HepG2 (cell line): ENCODE measurements at regions not wholly inside any gene's neighbourhood (a gene's known extent, or its start where the extent isn't known, plus 50 kb on each side); places are given as distances from the start of the nearest gene placed in this dataset.

ENCODE experiments used
- ATAC-seq: fragments of 200-7000 bp; cut with Tn5 transposase; 3 replicates; pipeline ENCODE4 v1.9.1; 2020; ENCODE audit warnings: mild to moderate bottlenecking, moderate library complexity
- BruUV-seq: library from RNA; stranded (reverse); fragments of 400-500 nt; replicated peaks from 2 replicates; lab custom pipeline; 2021; lab: Mats Ljungman, UMichigan
- CTCF ChIA-PET: fragments of 300-600 bp; formaldehyde crosslinking; extraction: SDS; loops from one replicate; lab custom pipeline; 2021; ENCODE audit warnings: low total read pairs, inconsistent platforms, low intra/inter-chr PET ratio; lab: Yijun Ruan, JAX
- POLR2A ChIA-PET: fragments of 350-600 bp; sonication (Branson Sonifier 250); formaldehyde crosslinking; loops from one replicate; lab custom pipeline; 2020; ENCODE audit warnings: antibody characterized with exemption, inconsistent platforms; lab: Yijun Ruan, JAX
- DNase-seq: peaks from one replicate; pipeline ENCODE4 v3.0.0-alpha.2; 2015; ENCODE audit warnings: low spot score
- FAIRE-seq: peaks from 3 replicates; lab custom pipeline; 2011; peaks lifted over from hg19 to GRCh38; lab: Jason Lieb, UNC
- H2AFZ ChIP-seq: one replicate; pipeline ENCODE4 v1.6.1; 2011; ENCODE audit warnings: low read length, inconsistent platforms
- H3K27ac ChIP-seq: fragments of 300-600 bp; 3 replicates; pipeline ENCODE4 v1.8.0; 2011; ENCODE audit warnings: mixed run types, mild to moderate bottlenecking, mixed read lengths, low read length, inconsistent platforms; ENCODE audit not compliant: insufficient read depth; ENCODE audit errors: extremely low read length
- H3K27me3 ChIP-seq, 2 experiments: fragments of 200-600 bp in 1 of 2; 2 replicates in 1 of 2; 3 replicates in 1 of 2; pipeline versions ENCODE4 v1.6.0 to v1.8.0; 2011; ENCODE audit warnings: low read length in 2 of 2, mild to moderate bottlenecking in 2 of 2, moderate library complexity in 2 of 2, inconsistent platforms in 1 of 2; ENCODE audit not compliant: insufficient read depth in 2 of 2, control insufficient read depth in 1 of 2
- H3K36me3 ChIP-seq, 2 experiments: fragments of 200-600 bp in 1 of 2; replicated peaks in 1 of 2; 2 replicates in 1 of 2; 3 replicates in 1 of 2; pipeline versions ENCODE4 v1.5.1 to v1.8.0; 2011; ENCODE audit warnings: low read length in 2 of 2, inconsistent platforms in 1 of 2; ENCODE audit not compliant: insufficient read depth in 2 of 2, control insufficient read depth in 1 of 2
- H3K4me1 ChIP-seq: 2 replicates; pipeline ENCODE4 v1.5.1; 2012; ENCODE audit warnings: low read length, inconsistent platforms; ENCODE audit not compliant: insufficient read depth
- H3K4me2 ChIP-seq: 2 replicates; pipeline ENCODE4 v1.6.0; 2011; ENCODE audit warnings: low read depth, low read length, inconsistent platforms
- H3K4me3 ChIP-seq, 3 experiments: fragments of 200-600 bp in 1 of 3; sonication (generic), shearing (Covaris generic) in 1 of 3; replicated peaks in 1 of 3; 2 replicates each; pipeline ENCODE4 v1.5.1; 2011 to 2016; ENCODE audit warnings: low read length in 3 of 3, inconsistent platforms in 2 of 3, low read depth in 2 of 3, mild to moderate bottlenecking in 2 of 3, control low read depth in 1 of 3, mixed read lengths in 1 of 3; ENCODE audit not compliant: insufficient read depth in 1 of 3
- H3K79me2 ChIP-seq: one replicate; pipeline ENCODE4 v1.6.1; 2011; ENCODE audit warnings: low read length, inconsistent platforms; ENCODE audit not compliant: insufficient read depth
- H3K9ac ChIP-seq: 2 replicates; pipeline ENCODE4 v1.6.0; 2011; ENCODE audit warnings: mild to moderate bottlenecking, low read depth, low read length, inconsistent platforms; ENCODE audit not compliant: insufficient read depth
- H3K9me3 ChIP-seq: 2 replicates; pipeline ENCODE4 v1.5.1; 2012; ENCODE audit warnings: mild to moderate bottlenecking, low read length
- H4K20me1 ChIP-seq: 2 replicates; pipeline ENCODE4 v1.6.0; 2011; ENCODE audit warnings: inconsistent platforms, mild to moderate bottlenecking, low read length, moderate library complexity; ENCODE audit not compliant: insufficient read depth
- ESRRA ChIP-seq: sonication (generic); formaldehyde crosslinking; IDR thresholded peaks from 2 replicates; pipeline ENCODE4 v1.5.1; 2020; ENCODE audit warnings: mild to moderate bottlenecking, low read depth, missing genetic modification reagents
- HNRNPH1 ChIP-seq: fragments of 200-400 bp; formaldehyde crosslinking; optimal IDR thresholded peaks from 2 replicates; pipeline ENCODE3; 2017; ENCODE audit warnings: mild to moderate bottlenecking, low read depth, low read length
- KAT2B ChIP-seq: fragments of 150-350 bp; IDR thresholded peaks from 2 replicates; pipeline ENCODE4 v1.6.1; 2014; ENCODE audit warnings: low read depth, low read length, borderline replicate concordance
- TRAFD1 ChIP-seq: sonication (generic); formaldehyde crosslinking; IDR thresholded peaks from 2 replicates; pipeline ENCODE4 v1.5.1; 2020; ENCODE audit warnings: missing genetic modification reagents, mild to moderate bottlenecking, borderline replicate concordance
- ZNF20 ChIP-seq: sonication (generic); formaldehyde crosslinking; IDR thresholded peaks from 2 replicates; pipeline ENCODE4 v1.4.0; 2020; ENCODE audit warnings: mild to moderate bottlenecking, moderate library complexity, missing genetic modification reagents
- ZNF281 ChIP-seq: sonication (generic); formaldehyde crosslinking; IDR thresholded peaks from 2 replicates; pipeline ENCODE4 v1.4.0; 2020; ENCODE audit warnings: missing genetic modification reagents, borderline replicate concordance
- ZNF446 ChIP-seq: sonication (generic); formaldehyde crosslinking; IDR thresholded peaks from 2 replicates; pipeline ENCODE4 v1.5.0; 2020; ENCODE audit warnings: mild to moderate bottlenecking, missing genetic modification reagents
- ZNF644 ChIP-seq: IDR thresholded peaks from 2 replicates; pipeline ENCODE4 v1.6.1; 2016; ENCODE audit warnings: low read depth
- WGBS: methylation state at CpG from one replicate; pipeline ENCODE4 v1.1.6; 2017; ENCODE audit warnings: low lambda C conversion rate; 5-methylcytosine and 5-hydroxymethylcytosine counted together
- in situ Hi-C: cut with HindIII; loops from 2 replicates; pipeline ENCODE4 v1.10.0; 2017; ENCODE audit warnings: low pct_unique_long_range_greater_than_20kb; ENCODE audit not compliant: extremely low pct_ligation_motif_present
- intact Hi-C: fragments of 100-400 bp; cut with micrococcal nuclease; formaldehyde crosslinking; loops from one replicate; pipeline ENCODE4 v1.10.0; 2022; ENCODE audit not compliant: unreplicated experiment

GRCh38 chr3:86788371-86788770 lies 202.6 kb downstream of the VGLL3 start:
- ChIA-PET CTCF (no interaction called here), POLR2A (no interaction called here)
- FAIRE-seq (no peak), ATAC-seq (no peak), DNase-seq (no peak)
- no TSS peak for BruUV-seq
- 0% methylated on average over 2 of the region's 2 CpGs for WGBS
- TF ChIP-seq HNRNPH1 (no peak), TRAFD1 (no peak), KAT2B (no peak), ZNF281 (no peak), ESRRA (CRISPR knock-in tag) (no peak), ZNF446 (CRISPR knock-in tag) (no peak), ZNF20 (no peak), ZNF644 (CRISPR knock-in tag) (no peak)
- in situ Hi-C loops, result no loop called here
- no peaks in the 10 kb centered on the region for H3K27me3 ChIP-seq
- H3K4me3 ChIP-seq, result no peak overlapping the region
- H3K9me3 ChIP-seq, result no peaks in the 10 kb centered on the region
- no peaks in the 10 kb centered on the region for H4K20me1 ChIP-seq
- intact Hi-C loops, result no loop called here
- H3K27ac ChIP-seq, result no peak overlapping the region
- no peaks in the 10 kb centered on the region for H3K4me1 ChIP-seq
- H3K36me3 ChIP-seq, result no peaks in the 10 kb centered on the region
- no peak overlapping the region for H3K4me2 ChIP-seq
- H3K79me2 ChIP-seq, result no peaks in the 10 kb centered on the region
- H3K9ac ChIP-seq, result no peak overlapping the region
- no peak overlapping the region for H2AFZ ChIP-seq
